ENCODE measurements at regions not wholly inside any gene's neighbourhood (a gene's known extent, or its start where the extent isn't known, plus 50 kb on each side); places are given as distances from the start of the nearest gene placed in this dataset.

GRCh38 chr21:35336534-35336933, 287.4 kb upstream of the RUNX1 start:
- TF ChIP-seq, protein P1, sequence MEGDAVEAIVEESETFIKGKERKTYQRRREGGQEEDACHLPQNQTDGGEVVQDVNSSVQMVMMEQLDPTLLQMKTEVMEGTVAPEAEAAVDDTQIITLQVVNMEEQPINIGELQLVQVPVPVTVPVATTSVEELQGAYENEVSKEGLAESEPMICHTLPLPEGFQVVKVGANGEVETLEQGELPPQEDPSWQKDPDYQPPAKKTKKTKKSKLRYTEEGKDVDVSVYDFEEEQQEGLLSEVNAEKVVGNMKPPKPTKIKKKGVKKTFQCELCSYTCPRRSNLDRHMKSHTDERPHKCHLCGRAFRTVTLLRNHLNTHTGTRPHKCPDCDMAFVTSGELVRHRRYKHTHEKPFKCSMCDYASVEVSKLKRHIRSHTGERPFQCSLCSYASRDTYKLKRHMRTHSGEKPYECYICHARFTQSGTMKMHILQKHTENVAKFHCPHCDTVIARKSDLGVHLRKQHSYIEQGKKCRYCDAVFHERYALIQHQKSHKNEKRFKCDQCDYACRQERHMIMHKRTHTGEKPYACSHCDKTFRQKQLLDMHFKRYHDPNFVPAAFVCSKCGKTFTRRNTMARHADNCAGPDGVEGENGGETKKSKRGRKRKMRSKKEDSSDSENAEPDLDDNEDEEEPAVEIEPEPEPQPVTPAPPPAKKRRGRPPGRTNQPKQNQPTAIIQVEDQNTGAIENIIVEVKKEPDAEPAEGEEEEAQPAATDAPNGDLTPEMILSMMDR (IDR thresholded peaks at IDR 0.05), result no peak
- no peak for TF ChIP-seq POLR2A (IDR thresholded peaks at IDR 0.05)
